ENCODE measurements at regions not wholly inside any gene's neighbourhood (a gene's known extent, or its start where the extent isn't known, plus 50 kb on each side); places are given as distances from the start of the nearest gene placed in this dataset.

DNA sequence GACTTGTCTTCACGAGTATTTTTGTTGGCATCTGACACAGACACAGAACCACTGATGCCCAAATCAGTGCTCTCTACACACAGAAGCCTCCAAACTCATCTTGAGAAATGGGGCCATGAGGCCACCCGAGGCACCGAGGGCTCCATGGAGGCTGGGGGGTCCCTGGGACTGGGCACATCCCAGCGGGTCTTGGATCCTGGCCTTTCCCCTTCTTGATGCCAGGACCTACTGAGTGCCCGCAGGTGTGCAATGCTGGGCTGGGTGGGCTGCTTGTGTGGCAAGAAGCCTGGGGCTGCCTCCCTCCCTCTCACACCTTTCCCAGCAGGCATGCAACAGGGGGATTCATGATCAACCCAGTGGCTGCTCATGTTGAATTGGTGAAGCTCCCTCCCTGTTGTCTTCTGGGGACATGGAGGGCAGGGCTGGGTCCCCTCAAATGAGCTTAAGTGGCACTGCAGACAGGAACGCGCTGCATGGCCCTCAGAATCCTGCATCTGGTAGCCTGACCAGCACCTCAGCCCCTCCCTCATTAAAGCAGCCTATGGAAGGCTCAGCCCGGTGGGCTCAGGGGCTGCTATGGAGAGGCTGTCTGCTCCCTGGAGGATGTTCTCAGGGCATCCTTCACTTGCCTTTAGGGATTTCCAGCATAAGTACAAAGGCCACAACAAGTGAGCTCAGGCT, 63.7 kb upstream of the SIMC1 start:
- Histone ChIP-seq H3K27me3 (ENCODE audit: control insufficient read depth in 2 of 2, insufficient read depth in 2 of 2, low read length in 2 of 2) (no peaks in the 10 kb centered on the region), H3K9me1 (ENCODE audit: control insufficient read depth, insufficient read depth, low read length) (peaks cover 5% of the 10 kb centered on the region), H3K4me1 (replicated peaks in 1 of 2; ENCODE audit: control insufficient read depth in 2 of 2, insufficient read depth in 2 of 2, low read length in 2 of 2) (peaks cover 4 to 16% of the 10 kb centered on the region in 2 experiments; a peak in 4 of 5 replicates), H2AFZ (ENCODE audit: low read depth, low read length) (no peak overlapping the region), H3K4me3 (no peak overlapping the region), H3K9ac (ENCODE audit: insufficient read depth in 1 of 2, low read depth in 2 of 2, low read length in 2 of 2) (no peak overlapping the region), H3K36me3 (ENCODE audit: control insufficient read depth, insufficient read depth, low read length) (peaks cover 59% of the 10 kb centered on the region; the same call in 1 of the 3 replicates), H3K9me3 (replicated peaks; ENCODE audit: control insufficient read depth, insufficient read depth, low read depth, low read length) (peaks cover 3% of the 10 kb centered on the region; the same call in 1 of the 2 replicates), H3K27ac (ENCODE audit: extremely low read depth, low read depth, low read length) (no peak overlapping the region), H3K79me2 (ENCODE audit: control insufficient read depth, insufficient read depth, low read length) (no peaks in the 10 kb centered on the region), H4K20me1 (replicated peaks; ENCODE audit: control insufficient read depth, insufficient read depth, low read length) (no peaks in the 10 kb centered on the region), H3K4me2 (ENCODE audit: insufficient read depth, low read length) (no peak overlapping the region)
- WGBS (ENCODE audit: insufficient coverage, low coverage, missing lambda C conversion rate) = 44% methylated on average over 8 of the region's 8 CpGs
- intact Hi-C loops (cut with micrococcal nuclease) = no loop called here
- in situ Hi-C loops (cut with MboI) = no loop called here
- POLR2A ChIA-PET = no interaction called here
- BruUV-seq (replicated peaks) = no TSS peak
- CTCF ChIA-PET (ENCODE audit: low intra/inter-chr PET ratio) = no interaction called here
- TF ChIP-seq GABPA (tag; conservative IDR thresholded peaks at IDR 0.05; ENCODE audit: low read depth) (no peak), MIER1 (IDR thresholded peaks at IDR 0.05; ENCODE audit: low read depth) (no peak), KDM1A (IDR thresholded peaks at IDR 0.05) (no peak), DACH1 (IDR thresholded peaks at IDR 0.05; ENCODE audit: partially characterized antibody) (no peak), POLR2AphosphoS2 (IDR thresholded peaks at IDR 0.05; ENCODE audit: low read length) (no peak)
- DNase-seq (ENCODE audit: extremely low read depth in 1 of 4, low spot score in 3 of 4) (no peak), ATAC-seq (no peak), FAIRE-seq (no peak)
